Caco-2 (cell line): ENCODE measurements at regions not wholly inside any gene's neighbourhood (a gene's known extent, or its start where the extent isn't known, plus 50 kb on each side); places are given as distances from the start of the nearest gene placed in this dataset.

Experiments used
- BruUV-seq: library from RNA; stranded (reverse); fragments of 400-500 nt; replicated peaks from 2 replicates; lab custom pipeline; 2021; lab: Mats Ljungman, UMichigan
- CTCF ChIA-PET: fragments of 300-600 bp; sonication (Branson Sonifier 250); formaldehyde crosslinking; loops from one replicate; lab custom pipeline; 2022; ENCODE audit warnings: antibody characterized with exemption; lab: Charles Lee
- POLR2A ChIA-PET: fragments of 300-600 bp; sonication (Branson Sonifier 250); formaldehyde crosslinking; loops from one replicate; lab custom pipeline; 2022; ENCODE audit warnings: antibody characterized with exemption; lab: Charles Lee
- DNase-seq, 2 experiments: peaks; one replicate each; pipeline versions ENCODE4 v3.0.0 to v3.0.0-alpha.2; 2020 to 2022
- H3K27me3 ChIP-seq: replicated peaks from 2 replicates; pipeline ENCODE4 v1.6.0; 2011; ENCODE audit warnings: low read length; ENCODE audit not compliant: control insufficient read depth, insufficient read depth
- H3K36me3 ChIP-seq: 2 replicates; pipeline ENCODE4 v1.5.1; 2011; ENCODE audit warnings: low read length; ENCODE audit not compliant: control insufficient read depth, insufficient read depth
- H3K4me1 ChIP-seq: fragments of 250-450 bp; sonication (Bioruptor Pico); 2 replicates; pipeline ENCODE4 v1.5.1; 2020; ENCODE audit warnings: mild to moderate bottlenecking
- H3K4me3 ChIP-seq: 2 replicates; pipeline ENCODE4 v1.5.1; 2011; ENCODE audit warnings: low read depth, mild to moderate bottlenecking, control low read depth, low read length
- H3K9me3 ChIP-seq: fragments of 250-450 bp; sonication (Bioruptor Pico); 2 replicates; pipeline ENCODE4 v1.5.1; 2020; ENCODE audit warnings: mild to moderate bottlenecking, moderate library complexity
- H3K27ac Mint-ChIP-seq: one replicate; pipeline ENCODE4 v1.8.0; 2022; ENCODE audit warnings: mixed read lengths; ENCODE audit not compliant: unreplicated experiment
- H3K27me3 Mint-ChIP-seq: one replicate; pipeline ENCODE4 v1.8.0; 2022; ENCODE audit warnings: mixed read lengths; ENCODE audit not compliant: insufficient read depth, unreplicated experiment
- H3K36me3 Mint-ChIP-seq: one replicate; pipeline ENCODE4 v1.8.0; 2022; ENCODE audit warnings: mild to moderate bottlenecking, mixed read lengths; ENCODE audit not compliant: insufficient read depth, unreplicated experiment
- H3K4me1 Mint-ChIP-seq: one replicate; pipeline ENCODE4 v1.8.0; 2022; ENCODE audit warnings: low read depth, mixed read lengths; ENCODE audit not compliant: unreplicated experiment
- H3K4me3 Mint-ChIP-seq: one replicate; pipeline ENCODE4 v1.8.0; 2022; ENCODE audit warnings: mild to moderate bottlenecking, moderate library complexity, mixed read lengths; ENCODE audit not compliant: unreplicated experiment
- H3K9me3 Mint-ChIP-seq: one replicate; pipeline ENCODE4 v1.8.0; 2022; ENCODE audit warnings: mixed read lengths; ENCODE audit not compliant: unreplicated experiment
- CTCF ChIP-seq, 2 experiments: fragments of 200-600 bp in 1 of 2; IDR thresholded peaks; 1 replicate in 1 of 2; 2 replicates in 1 of 2; pipeline versions ENCODE4 v1.5.1 to v1.8.0; 2011 to 2022; ENCODE audit warnings: antibody characterized with exemption in 1 of 2, control low read depth in 1 of 2, inconsistent platforms in 1 of 2, low read depth in 1 of 2, low read length in 1 of 2, mild to moderate bottlenecking in 1 of 2, moderate library complexity in 1 of 2; ENCODE audit not compliant: insufficient read depth in 1 of 2, severe bottlenecking in 1 of 2, unreplicated experiment in 1 of 2
- intact Hi-C: fragments of 100-400 bp; cut with micrococcal nuclease; formaldehyde crosslinking; loops from one replicate; pipeline ENCODE4 v1.10.0; 2022; ENCODE audit not compliant: unreplicated experiment

DNA sequence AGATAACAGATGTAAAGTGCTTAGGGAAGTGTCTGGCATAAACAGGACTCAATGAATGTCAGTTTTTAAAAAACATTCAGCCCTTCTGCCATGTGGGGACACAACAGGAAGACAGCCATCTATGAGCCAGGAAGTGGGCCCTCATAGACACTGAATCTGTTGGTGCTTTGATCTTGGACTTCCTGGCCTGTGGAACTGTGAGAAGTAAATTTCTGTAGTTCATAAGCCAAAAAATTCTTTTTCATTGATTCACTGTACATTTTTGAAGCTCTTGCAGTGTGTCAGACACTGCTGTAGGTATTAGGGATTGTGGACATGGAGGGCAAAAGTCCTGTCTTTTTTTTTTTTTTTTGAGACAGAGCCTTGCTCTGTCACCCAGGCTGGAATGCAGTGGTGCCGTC lies 188.6 kb downstream of the HIPK3 start:
- Histone ChIP-seq H3K27me3 (no peaks in the 10 kb centered on the region), H3K36me3 (no peaks in the 10 kb centered on the region), H3K9me3 (no peaks in the 10 kb centered on the region), H3K4me1 (0 out of 2 replicates have a peak, but pooled peaks cover 8% of the 10 kb centered on the region), H3K4me3 (no peak overlapping the region)
- Mint-ChIP-seq H3K36me3 (no peaks in the 10 kb centered on the region), H3K27ac (no peak overlapping the region), H3K4me1 (peaks cover 8% of the 10 kb centered on the region), H3K9me3 (peaks cover 10% of the 10 kb centered on the region), H3K27me3 (no peaks in the 10 kb centered on the region), H3K4me3 (no peak overlapping the region)
- POLR2A ChIA-PET: no interaction called here
- no TSS peak for BruUV-seq
- no peak for TF ChIP-seq CTCF (IDR thresholded peaks at IDR 0.05; ENCODE audit: insufficient read depth in 1 of 2, low read depth in 1 of 2, low read length in 1 of 2, severe bottlenecking in 1 of 2, unreplicated experiment in 1 of 2)
- no peak for DNase-seq
- intact Hi-C loops: no loop called here
- CTCF ChIA-PET: no interaction called here

GRCh38 chr11:33444835-33445594 lies 187.8 kb downstream of the HIPK3 start:
- no peak for DNase-seq
- intact Hi-C loops: no loop called here
- no TSS peak for BruUV-seq
- Mint-ChIP-seq H3K4me1 (peaks cover 7% of the 10 kb centered on the region), H3K27me3 (no peaks in the 10 kb centered on the region), H3K27ac (no peak overlapping the region), H3K36me3 (no peaks in the 10 kb centered on the region), H3K4me3 (no peak overlapping the region), H3K9me3 (peaks cover 10% of the 10 kb centered on the region)
- POLR2A ChIA-PET: no interaction called here
- Histone ChIP-seq H3K27me3 (no peaks in the 10 kb centered on the region), H3K9me3 (no peaks in the 10 kb centered on the region), H3K4me3 (no peak overlapping the region), H3K4me1 (0 out of 2 replicates have a peak, but pooled peaks cover 8% of the 10 kb centered on the region), H3K36me3 (no peaks in the 10 kb centered on the region)
- CTCF ChIA-PET: no interaction called here
- no peak for TF ChIP-seq CTCF (IDR thresholded peaks at IDR 0.05; ENCODE audit: insufficient read depth in 1 of 2, low read depth in 1 of 2, low read length in 1 of 2, severe bottlenecking in 1 of 2, unreplicated experiment in 1 of 2)

- H3K27me3 Mint-ChIP-seq: no peaks in the 10 kb centered on the region
- no peak for DNase-seq
- ChIA-PET CTCF (no interaction called here), POLR2A (no interaction called here)
- H3K4me1 ChIP-seq: 0 out of 2 replicates have a peak, but pooled peaks cover 3% of the 10 kb centered on the region
- no peak overlapping the region for H3K4me3 Mint-ChIP-seq
- no peak for TF ChIP-seq CTCF (IDR thresholded peaks at IDR 0.05; ENCODE audit: insufficient read depth in 1 of 2, low read depth in 1 of 2, low read length in 1 of 2, severe bottlenecking in 1 of 2, unreplicated experiment in 1 of 2)
- BruUV-seq: no TSS peak
- no peak overlapping the region for H3K4me3 ChIP-seq
- no peaks in the 10 kb centered on the region for H3K36me3 Mint-ChIP-seq
- no peaks in the 10 kb centered on the region for H3K4me1 Mint-ChIP-seq
- peaks cover 10% of the 10 kb centered on the region for H3K9me3 Mint-ChIP-seq
- intact Hi-C loops: no loop called here
- H3K27me3 ChIP-seq: no peaks in the 10 kb centered on the region
- no peaks in the 10 kb centered on the region for H3K36me3 ChIP-seq
- H3K9me3 ChIP-seq: no peaks in the 10 kb centered on the region
- no peak overlapping the region for H3K27ac Mint-ChIP-seq
Measured at GRCh38 chr11:33443684-33444083, 186.5 kb downstream of the HIPK3 start.
